Right atrium auricular region (tissue), 2 donors: ENCODE measurements at regions not wholly inside any gene's neighbourhood (a gene's known extent, or its start where the extent isn't known, plus 50 kb on each side); places are given as distances from the start of the nearest gene placed in this dataset.

Source experiments
- DNase-seq: peaks from one replicate; pipeline ENCODE4 v3.0.0-alpha.2; 2019; ENCODE audit warnings: low spot score
- H3K27ac ChIP-seq, 2 donors: fragments of 200-600 bp; sonication (generic); 1 replicate in 1 of 2; 2 replicates in 1 of 2; pipeline ENCODE4 v1.5.1; 2016 to 2019
- H3K27me3 ChIP-seq, 2 donors: fragments of 200-600 bp; sonication (generic); one replicate each; pipeline versions ENCODE4 v1.5.1 to v1.6.0; 2017 to 2019
- H3K36me3 ChIP-seq: fragments of 200-600 bp; sonication (generic); one replicate; pipeline ENCODE4 v1.5.1; 2016
- H3K4me1 ChIP-seq, 2 donors: fragments of 200-600 bp; sonication (generic); one replicate each; pipeline versions ENCODE4 v1.5.1 to v1.6.0; 2017 to 2019
- H3K4me3 ChIP-seq, 2 donors: fragments of 200-600 bp; sonication (generic); 1 replicate in 1 of 2; 2 replicates in 1 of 2; pipeline ENCODE4 v1.5.1; 2017 to 2019; ENCODE audit warnings: mild to moderate bottlenecking in 1 of 2, moderate library complexity in 1 of 2
- H3K9me3 ChIP-seq, 2 donors: fragments of 200-600 bp; sonication (generic); one replicate each; pipeline ENCODE4 v1.5.1; 2019
- TF ChIP-seq, protein P1 (sequence below), 2 donors: fragments of 200-600 bp; sonication (generic); IDR thresholded peaks; one replicate each; pipeline ENCODE4 v1.5.1; 2019; ENCODE audit warnings: antibody characterized with exemption in 2 of 2

GRCh38 chr12:88267630-88268029 is 125.5 kb downstream of the TMTC3 start:
- Histone ChIP-seq H3K4me3 (no peak overlapping the region), H3K36me3 (no peaks in the 10 kb centered on the region), H3K27me3 (no peaks in the 10 kb centered on the region), H3K4me1 (no peaks in the 10 kb centered on the region), H3K27ac (no peak overlapping the region), H3K9me3 (no peaks in the 10 kb centered on the region)
- TF ChIP-seq, protein P1, sequence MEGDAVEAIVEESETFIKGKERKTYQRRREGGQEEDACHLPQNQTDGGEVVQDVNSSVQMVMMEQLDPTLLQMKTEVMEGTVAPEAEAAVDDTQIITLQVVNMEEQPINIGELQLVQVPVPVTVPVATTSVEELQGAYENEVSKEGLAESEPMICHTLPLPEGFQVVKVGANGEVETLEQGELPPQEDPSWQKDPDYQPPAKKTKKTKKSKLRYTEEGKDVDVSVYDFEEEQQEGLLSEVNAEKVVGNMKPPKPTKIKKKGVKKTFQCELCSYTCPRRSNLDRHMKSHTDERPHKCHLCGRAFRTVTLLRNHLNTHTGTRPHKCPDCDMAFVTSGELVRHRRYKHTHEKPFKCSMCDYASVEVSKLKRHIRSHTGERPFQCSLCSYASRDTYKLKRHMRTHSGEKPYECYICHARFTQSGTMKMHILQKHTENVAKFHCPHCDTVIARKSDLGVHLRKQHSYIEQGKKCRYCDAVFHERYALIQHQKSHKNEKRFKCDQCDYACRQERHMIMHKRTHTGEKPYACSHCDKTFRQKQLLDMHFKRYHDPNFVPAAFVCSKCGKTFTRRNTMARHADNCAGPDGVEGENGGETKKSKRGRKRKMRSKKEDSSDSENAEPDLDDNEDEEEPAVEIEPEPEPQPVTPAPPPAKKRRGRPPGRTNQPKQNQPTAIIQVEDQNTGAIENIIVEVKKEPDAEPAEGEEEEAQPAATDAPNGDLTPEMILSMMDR (IDR thresholded peaks at IDR 0.05) = no peak
- DNase-seq = no peak

DNA sequence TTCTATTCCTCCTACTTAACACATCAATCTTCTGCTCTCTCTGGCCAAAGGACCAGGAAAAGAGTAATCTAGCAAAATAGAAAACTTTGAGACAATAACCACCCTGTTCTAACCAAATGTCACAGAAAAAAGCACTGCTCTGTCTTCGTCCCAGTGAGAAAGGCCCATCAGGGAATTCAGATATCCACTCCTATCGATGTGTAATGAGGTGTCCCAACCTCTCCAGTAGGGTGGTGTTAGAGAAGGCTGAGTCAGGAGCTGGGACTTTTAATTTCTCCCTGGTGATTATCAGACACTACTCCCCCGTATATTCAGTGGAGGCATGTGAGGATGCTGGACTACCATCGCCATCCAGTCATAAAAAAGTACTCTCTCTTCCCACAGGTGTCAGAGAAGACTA is 130.3 kb downstream of the TMTC3 start:
- Histone ChIP-seq H3K36me3 (no peaks in the 10 kb centered on the region), H3K9me3 (no peaks in the 10 kb centered on the region), H3K27me3 (no peaks in the 10 kb centered on the region), H3K27ac (no peak overlapping the region), H3K4me3 (no peak overlapping the region), H3K4me1 (no peaks in the 10 kb centered on the region)
- DNase-seq = no peak
- TF ChIP-seq, protein P1 (IDR thresholded peaks at IDR 0.05) = no peak

DNA sequence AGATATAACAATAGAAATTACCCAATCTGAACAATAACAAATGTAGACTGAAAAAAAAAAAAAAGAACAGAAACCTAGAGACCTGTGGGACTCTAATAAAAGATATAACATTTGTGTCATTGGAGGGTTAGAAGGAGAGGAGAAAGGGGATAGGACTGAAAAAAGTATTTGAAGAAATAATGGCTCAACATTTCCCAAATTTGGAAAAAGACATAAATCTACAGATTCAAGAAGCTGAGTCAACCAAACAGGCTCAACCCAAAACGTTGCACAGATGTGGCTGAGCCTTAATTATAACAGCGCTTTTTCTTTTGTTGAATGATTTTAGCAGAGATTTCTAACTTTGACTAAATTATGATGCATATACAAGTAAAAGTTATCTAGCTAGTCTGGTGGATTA is 131.3 kb downstream of the TMTC3 start:
- H3K27ac ChIP-seq = no peak overlapping the region
- peaks cover 0 to 5% of the 10 kb centered on the region in 2 donors for H3K9me3 ChIP-seq
- no peaks in the 10 kb centered on the region for H3K36me3 ChIP-seq
- TF ChIP-seq, protein P1 (IDR thresholded peaks at IDR 0.05) = no peak
- no peak for DNase-seq
- no peak overlapping the region for H3K4me3 ChIP-seq
- H3K27me3 ChIP-seq = no peaks in the 10 kb centered on the region
- no peaks in the 10 kb centered on the region for H3K4me1 ChIP-seq

- TF ChIP-seq, protein P1 (IDR thresholded peaks at IDR 0.05) = no peak
- H3K36me3 ChIP-seq = no peaks in the 10 kb centered on the region
- peaks cover 0 to 5% of the 10 kb centered on the region in 2 donors for H3K9me3 ChIP-seq
- no peaks in the 10 kb centered on the region for H3K4me1 ChIP-seq
- H3K27ac ChIP-seq = no peak overlapping the region
- DNase-seq = no peak
- H3K27me3 ChIP-seq = no peaks in the 10 kb centered on the region
- no peak overlapping the region for H3K4me3 ChIP-seq
Measured at GRCh38 chr12:88273875-88274274, 131.8 kb downstream of the TMTC3 start.

DNA sequence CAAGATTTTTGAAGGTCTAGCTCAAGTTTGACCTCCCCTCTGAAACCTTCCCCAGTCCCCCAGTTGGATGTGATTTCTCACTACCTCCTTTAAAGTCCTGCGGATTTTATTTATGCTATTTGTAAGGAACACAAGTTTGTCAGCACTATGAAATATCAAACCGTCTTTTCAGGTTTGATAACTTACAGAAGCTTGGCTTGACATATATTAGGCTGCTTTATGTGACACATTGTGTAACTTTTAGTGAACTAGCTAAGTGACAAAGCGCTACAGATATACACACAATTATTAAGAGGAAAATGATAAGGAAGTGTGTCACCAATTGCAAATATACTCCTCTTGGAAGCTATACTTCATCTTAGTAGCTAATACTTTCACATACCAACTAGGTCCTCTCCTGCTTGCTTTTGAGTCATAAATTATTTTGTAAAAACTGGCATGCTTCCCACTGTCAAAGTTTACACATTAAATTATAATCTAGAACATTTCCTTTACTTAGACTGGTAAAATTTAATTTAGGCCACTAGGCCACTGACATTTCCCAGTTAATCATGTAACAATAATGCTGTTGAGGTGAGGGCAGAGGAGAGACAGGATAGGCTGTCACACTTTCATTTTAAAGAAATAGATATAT is 149.5 kb downstream of the TMTC3 start:
- DNase-seq = no peak
- Histone ChIP-seq H3K27me3 (no peaks in the 10 kb centered on the region), H3K4me1 (no peaks in the 10 kb centered on the region), H3K27ac (no peak overlapping the region), H3K4me3 (no peak overlapping the region), H3K36me3 (no peaks in the 10 kb centered on the region), H3K9me3 (no peaks in the 10 kb centered on the region)
- TF ChIP-seq, protein P1 (IDR thresholded peaks at IDR 0.05) = no peak
